LNCaP clone FGC (cell line): ENCODE measurements at regions not wholly inside any gene's neighbourhood (a gene's known extent, or its start where the extent isn't known, plus 50 kb on each side); places are given as distances from the start of the nearest gene placed in this dataset.

Source experiments
- DNase-seq: peaks from one replicate; pipeline ENCODE4 v3.0.0-alpha.2; 2011; ENCODE audit warnings: low read depth
- H3K4me3 ChIP-seq: 2 replicates; pipeline ENCODE4 v1.5.1; 2011; ENCODE audit warnings: mild to moderate bottlenecking, low read depth, low read length, control low read depth
- CTCF ChIP-seq: IDR thresholded peaks from 2 replicates; pipeline ENCODE4 v1.5.1; 2012; ENCODE audit warnings: mild to moderate bottlenecking; ENCODE audit not compliant: control insufficient read depth, insufficient read depth; ENCODE audit errors: extremely low read depth

DNA sequence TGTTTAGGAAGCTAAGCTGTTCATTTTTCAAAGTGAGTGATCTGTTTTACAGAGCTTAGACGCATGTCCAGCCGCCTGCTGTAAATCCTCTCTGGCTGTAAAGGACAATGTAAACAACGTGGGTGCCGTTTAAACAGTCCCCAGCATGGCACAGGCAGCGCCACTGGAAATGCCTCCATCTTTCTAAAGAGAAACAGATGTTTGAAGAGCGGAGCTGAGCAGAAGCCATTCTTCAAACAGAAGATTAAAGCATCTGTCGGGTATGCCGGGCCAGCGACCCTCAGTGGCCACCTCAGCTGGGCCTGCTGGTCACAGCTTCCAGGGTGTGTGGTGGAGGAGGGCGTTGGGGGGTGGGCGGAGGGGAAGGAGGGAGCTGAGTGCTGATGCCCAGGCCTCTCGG lies 138.6 kb downstream of the ERMARD start:
- H3K4me3 ChIP-seq = no peak overlapping the region
- TF ChIP-seq CTCF = no peak
- DNase-seq = no peak

DNA sequence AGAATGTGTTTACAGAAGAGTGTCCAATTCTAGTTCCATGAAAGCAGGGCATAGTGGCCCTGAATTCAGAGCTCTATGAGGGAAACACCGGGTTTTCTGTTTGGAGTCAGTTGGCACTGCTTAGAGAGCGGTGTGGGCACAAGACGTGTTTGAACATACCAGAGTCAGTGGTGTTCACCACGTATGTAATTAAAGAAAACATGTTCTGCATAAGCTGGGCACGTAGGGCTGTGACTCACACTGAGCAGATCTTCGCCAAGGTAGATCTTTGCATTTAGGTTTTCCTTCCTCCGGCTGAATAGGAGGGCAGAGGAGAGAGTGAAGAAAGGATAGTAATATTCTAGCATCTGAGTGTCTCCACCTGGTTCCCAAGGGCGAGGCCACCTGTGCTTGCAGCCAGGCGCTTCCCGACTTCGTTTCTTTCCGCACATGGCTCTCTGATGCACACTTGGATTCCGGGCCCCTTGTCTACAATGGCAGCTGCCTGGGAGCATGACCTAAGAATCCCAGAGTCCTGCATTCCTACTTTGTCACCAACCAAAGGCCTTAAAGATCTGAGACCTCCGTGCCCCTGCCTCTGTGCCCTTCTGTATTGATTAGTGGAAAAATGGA lies 136.2 kb downstream of the ERMARD start:
- TF ChIP-seq CTCF = no peak
- no peak overlapping the region for H3K4me3 ChIP-seq
- no peak for DNase-seq

- TF ChIP-seq CTCF = no peak
- H3K4me3 ChIP-seq = no peak overlapping the region
- no peak for DNase-seq
Measured at GRCh38 chr6:169886631-169887227, 135.3 kb downstream of the ERMARD start.

- no peak overlapping the region for H3K4me3 ChIP-seq
- TF ChIP-seq CTCF = no peak
- DNase-seq = no peak
Measured at GRCh38 chr6:169885831-169886230, 134.4 kb downstream of the ERMARD start.

DNA sequence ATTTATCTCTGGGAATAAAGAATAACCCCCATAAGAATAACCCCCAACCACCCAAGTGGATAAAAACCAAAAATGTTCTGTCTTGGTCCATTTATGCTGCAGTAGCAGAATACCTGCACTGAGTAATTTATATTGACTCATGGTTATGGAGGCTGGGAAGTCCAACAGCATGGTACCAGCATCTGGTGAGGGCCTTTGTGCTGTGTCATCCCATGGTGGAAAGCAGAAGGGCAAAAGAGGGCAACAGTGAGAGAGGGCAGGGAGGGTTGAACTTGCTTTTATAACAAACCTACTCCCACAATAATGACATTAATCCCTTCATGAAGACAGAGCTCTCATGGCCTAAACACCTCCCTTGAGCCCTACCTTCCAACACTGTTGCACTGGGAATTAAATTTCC lies 133.7 kb downstream of the ERMARD start:
- no peak for DNase-seq
- no peak for TF ChIP-seq CTCF
- no peak overlapping the region for H3K4me3 ChIP-seq

- no peak for TF ChIP-seq CTCF
- no peak for DNase-seq
- H3K4me3 ChIP-seq = no peak overlapping the region
Measured at GRCh38 chr6:169884158-169884557, 132.7 kb downstream of the ERMARD start.

DNA sequence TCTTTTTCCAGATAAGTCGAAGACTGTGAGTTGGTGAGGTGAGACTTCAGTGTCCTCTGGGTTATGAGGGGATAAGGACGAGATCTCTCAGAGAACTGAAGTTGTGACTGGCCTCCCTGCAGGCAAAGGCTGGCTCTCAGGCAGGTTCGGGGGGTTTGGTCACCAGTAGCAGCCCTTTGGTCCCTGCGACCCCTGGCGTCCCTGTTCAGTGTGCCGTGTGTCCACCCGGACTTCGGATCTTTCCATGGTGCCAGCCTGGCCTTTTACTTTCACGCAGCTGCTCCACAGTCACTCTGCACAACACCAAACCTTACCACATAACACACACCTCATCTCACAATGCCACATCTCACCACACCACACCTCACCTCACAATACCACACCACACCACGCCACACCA lies 131.9 kb downstream of the ERMARD start:
- no peak overlapping the region for H3K4me3 ChIP-seq
- DNase-seq = no peak
- no peak for TF ChIP-seq CTCF
